GM21619 (cell line): ENCODE measurements at regions not wholly inside any gene's neighbourhood (a gene's known extent, or its start where the extent isn't known, plus 50 kb on each side); places are given as distances from the start of the nearest gene placed in this dataset.

Experiments used
- ATAC-seq: cut with Tn5 transposase; IDR thresholded peaks from one replicate; pipeline ENCODE4 v1.9.1; 2021; ENCODE audit not compliant: unreplicated experiment

DNA sequence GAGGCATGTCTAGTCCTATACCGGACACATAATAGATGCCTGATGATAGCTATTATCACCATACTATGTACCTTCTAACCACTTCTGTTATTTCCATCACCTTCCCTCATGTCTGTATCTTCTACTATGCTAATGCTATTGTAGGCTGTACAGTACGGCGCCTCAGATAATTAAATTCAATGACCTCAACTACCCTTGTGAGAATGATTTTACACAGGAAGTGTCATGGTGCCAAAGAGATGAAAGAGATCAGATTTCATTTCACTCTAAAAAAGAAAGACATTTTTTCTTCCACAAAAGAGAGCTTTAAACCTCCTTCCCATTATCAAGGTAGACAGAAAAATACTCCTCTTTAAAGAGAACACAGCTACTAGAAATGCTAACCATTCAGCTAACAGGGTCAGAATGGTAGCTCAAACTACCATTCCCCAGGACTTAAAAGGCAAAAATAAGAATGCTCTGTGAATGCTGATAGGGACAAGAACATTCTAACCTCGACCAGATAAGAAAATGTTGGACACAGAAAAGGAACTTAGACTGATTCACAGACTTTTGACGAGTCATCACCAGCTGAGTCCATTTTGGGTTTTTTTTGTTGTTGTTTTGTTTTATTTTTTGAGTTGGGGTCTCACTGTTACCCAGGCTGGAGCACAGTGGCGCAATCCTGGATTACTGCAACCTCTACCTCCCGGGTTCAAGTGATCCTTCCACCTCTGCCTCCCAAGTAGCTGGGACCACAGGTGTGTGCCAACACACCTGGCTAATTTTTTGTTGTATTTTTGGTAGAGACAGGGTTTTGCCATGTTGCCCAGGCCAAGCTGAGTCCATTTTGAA is 99.2 kb upstream of the RAPGEF2 start:
- ATAC-seq, result no peak

DNA sequence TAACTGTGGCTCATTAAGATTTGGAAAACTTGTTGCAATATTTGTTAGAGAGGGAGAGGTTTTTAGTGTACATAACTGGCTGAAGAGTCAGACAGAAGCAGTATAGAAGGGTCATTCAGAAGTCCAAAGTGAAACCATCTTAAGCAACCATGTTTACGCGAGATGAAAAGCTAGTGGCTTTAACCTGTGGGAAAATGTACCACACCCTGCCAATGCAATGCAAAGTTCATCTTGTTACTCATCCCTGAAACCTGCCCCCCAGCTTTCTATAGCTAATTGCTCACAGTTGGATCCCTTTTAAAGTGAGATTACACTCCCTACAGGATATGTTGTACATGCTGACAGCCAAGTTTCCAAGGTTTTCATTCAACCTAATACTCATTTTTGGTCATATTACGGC is 96.7 kb upstream of the RAPGEF2 start:
- ATAC-seq, result no peak

GRCh38 chr4:159008671-159009070 is 94.2 kb upstream of the RAPGEF2 start:
- no peak for ATAC-seq

- ATAC-seq, result no peak
Measured at GRCh38 chr4:159009521-159009920, 93.4 kb upstream of the RAPGEF2 start.

DNA sequence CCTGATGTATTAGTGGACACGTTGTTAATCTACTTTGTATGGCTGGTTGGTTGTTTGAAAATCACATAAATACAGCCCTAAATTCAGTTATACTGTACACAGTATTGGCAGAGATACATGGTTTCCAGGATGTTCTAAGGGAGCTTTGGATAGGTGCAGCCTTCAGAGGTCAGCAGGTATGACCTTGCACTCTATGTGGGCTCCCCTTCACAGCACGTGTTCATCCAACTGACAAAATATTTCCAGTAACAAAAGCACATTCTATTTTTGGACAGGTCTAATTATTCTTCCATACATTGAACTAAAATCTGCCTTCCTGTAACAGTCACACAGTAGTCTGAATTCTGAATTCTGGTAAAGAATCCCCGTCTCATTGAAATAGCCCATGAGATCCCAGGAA is 92.8 kb upstream of the RAPGEF2 start:
- ATAC-seq, result no peak

GRCh38 chr4:159010563-159011260 is 92.2 kb upstream of the RAPGEF2 start:
- no peak for ATAC-seq

GRCh38 chr4:159012381-159012780 is 90.5 kb upstream of the RAPGEF2 start:
- ATAC-seq, result no peak

- ATAC-seq, result no peak
Measured at GRCh38 chr4:159013692-159014091, 89.2 kb upstream of the RAPGEF2 start.

DNA sequence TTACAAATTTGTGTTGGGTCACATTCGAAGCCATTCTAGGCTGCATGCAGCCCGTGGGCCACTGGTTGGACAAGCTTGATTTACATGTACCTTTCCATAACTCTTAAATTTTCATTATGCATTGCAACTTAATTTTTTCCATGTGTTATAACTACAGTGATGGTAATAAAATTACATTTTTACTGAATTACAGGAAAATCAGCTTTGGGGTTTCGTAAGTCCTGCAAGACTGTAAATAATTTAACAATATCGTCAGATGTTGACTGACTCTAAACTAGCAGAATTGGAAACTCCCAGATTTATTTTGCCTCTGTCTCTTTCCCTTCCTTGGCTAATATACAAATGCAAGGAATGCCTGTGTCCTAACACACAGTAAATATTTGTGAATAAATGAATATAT is 88.0 kb upstream of the RAPGEF2 start:
- no peak for ATAC-seq

- no peak for ATAC-seq
Measured at GRCh38 chr4:159015841-159016240, 87.0 kb upstream of the RAPGEF2 start.

DNA sequence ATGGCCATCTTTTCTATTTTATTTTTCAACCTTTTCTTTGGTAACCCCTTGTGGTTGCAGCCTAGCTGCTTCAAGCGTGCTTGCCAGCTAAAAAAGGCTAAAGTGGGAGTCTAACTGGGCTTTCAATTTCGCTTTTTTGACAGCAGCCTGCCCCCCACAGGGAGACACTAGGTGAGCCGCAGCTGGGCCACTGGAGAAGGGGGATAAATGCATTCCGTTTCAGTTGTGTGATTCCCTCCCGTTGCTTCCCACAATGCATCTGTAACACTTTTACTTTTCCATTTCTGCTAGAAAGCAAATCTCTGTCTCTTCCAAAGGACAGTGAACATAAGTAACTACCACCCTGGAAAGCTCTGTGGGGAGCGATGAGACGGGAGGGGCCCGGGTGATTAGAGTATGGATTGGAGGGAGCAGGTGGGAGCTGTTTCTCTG is 86.3 kb upstream of the RAPGEF2 start:
- peak; percentile 47 for ATAC-seq

GRCh38 chr4:159017323-159018026 is 85.4 kb upstream of the RAPGEF2 start:
- ATAC-seq, result peak; percentile 27

- ATAC-seq, result peak; percentile 94
Measured at GRCh38 chr4:159018062-159018629, 84.7 kb upstream of the RAPGEF2 start.

GRCh38 chr4:159019356-159019755 is 83.5 kb upstream of the RAPGEF2 start:
- no peak for ATAC-seq

DNA sequence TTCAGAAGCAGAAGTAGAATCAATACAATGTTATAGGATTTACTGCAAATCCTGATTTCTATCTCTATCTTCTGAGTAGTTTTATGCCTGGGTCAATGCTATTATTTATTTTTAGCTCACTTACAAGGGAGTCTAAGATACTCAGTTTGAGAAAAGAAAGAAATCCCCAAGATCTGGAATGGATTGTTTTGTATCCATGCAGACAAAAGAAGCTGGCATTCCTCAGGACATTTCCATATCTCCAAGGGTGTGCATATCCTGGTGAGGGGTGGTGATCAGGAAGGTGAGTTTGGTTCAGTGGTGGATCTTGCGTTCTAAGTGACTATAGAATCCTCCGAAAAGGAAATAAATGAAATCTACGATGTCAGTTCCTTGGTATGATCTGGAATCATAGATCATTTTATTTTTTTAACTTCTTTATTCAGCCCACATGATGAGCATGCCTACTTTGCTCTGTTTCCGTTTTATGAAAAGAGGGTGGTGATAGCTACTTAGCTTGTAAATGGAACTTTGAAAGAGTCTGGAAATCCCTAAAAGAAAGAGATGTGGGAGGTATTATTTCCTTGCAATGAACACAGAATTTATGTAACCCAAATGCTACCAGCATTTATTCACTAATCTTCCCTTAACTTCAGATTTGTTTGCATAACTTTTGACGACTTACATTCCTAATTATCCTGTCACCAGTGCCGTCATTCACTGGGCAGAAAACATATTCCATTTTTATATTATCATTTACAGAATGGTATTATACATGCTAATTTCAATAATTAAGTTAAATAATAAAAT is 81.1 kb upstream of the RAPGEF2 start:
- no peak for ATAC-seq

GRCh38 chr4:159023741-159024140 is 79.1 kb upstream of the RAPGEF2 start:
- ATAC-seq, result no peak

DNA sequence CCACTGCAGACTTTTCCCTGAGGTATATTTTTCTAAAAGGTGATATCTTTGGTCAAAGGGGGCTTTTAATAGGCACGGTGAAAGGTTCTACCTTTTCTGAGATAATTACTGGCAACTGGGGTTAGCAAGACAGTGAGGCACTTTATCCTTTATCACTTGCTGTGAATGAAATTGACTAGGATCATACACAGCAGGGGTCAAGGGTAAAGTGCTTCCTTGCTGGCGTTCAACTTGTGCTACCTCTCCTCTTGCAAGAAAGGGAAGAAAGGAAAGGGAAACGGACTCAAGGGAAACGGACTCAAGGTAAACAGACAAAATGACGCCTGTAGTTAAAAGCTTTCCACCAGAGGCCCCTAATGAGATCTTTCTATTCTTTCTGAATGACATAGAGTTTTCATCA is 78.6 kb upstream of the RAPGEF2 start:
- ATAC-seq, result no peak

DNA sequence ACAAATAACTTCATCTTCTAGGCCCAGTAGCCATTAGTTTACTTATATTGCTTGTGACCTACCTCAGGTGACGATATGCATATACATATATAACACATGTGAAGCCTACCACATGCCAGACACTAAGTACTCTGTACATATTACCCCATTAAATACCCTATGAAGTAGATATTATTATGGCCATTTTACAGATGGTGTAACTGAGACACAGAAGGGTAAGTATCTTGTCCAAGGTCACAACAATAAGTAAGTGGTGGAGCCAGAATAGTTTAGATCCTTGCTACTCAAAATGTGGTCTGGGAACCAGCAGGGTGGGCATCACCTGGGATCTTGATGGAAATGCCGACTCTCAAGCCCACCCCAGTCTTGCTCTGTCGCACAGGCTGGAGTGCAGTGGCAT is 78.1 kb upstream of the RAPGEF2 start:
- no peak for ATAC-seq

GRCh38 chr4:159026329-159026728 is 76.5 kb upstream of the RAPGEF2 start:
- no peak for ATAC-seq

- peak; percentile 74 for ATAC-seq
Measured at GRCh38 chr4:159027535-159027934, 75.3 kb upstream of the RAPGEF2 start.

- ATAC-seq, result no peak
Measured at GRCh38 chr4:159029481-159029880, 73.4 kb upstream of the RAPGEF2 start.
